ENCODE measurements at regions not wholly inside any gene's neighbourhood (a gene's known extent, or its start where the extent isn't known, plus 50 kb on each side); places are given as distances from the start of the nearest gene placed in this dataset.

- TF ChIP-seq POLR2A (IDR thresholded peaks at IDR 0.05) (no peak), CTCF (IDR thresholded peaks at IDR 0.05) (no peak)
Observed at GRCh38 chr4:92111493-92111892, 192.3 kb upstream of the GRID2 start.
